T-cell (primary cell): ENCODE measurements at regions not wholly inside any gene's neighbourhood (a gene's known extent, or its start where the extent isn't known, plus 50 kb on each side); places are given as distances from the start of the nearest gene placed in this dataset.
"Not testable (repeated sequence)": the region's sequence is repeated elsewhere in the genome, so short reads cannot be mapped to it uniquely, and the experiment has no call there.

Source experiments
- ATAC-seq, 4 experiments: fragments of 200-7000 bp in 3 of 4; fragments of 150-1000 bp in 1 of 4; cut with Tn5 transposase; replicated peaks in 1 of 4; 1 replicate in 3 of 4; 2 replicates in 1 of 4; pipeline ENCODE4 v1.10.0; 2021; ENCODE audit warnings: moderate library complexity in 3 of 4, mild to moderate bottlenecking in 2 of 4, moderate number of reproducible peaks in 1 of 4
- CTCF ChIA-PET, 2 donors: fragments of 300-600 bp; sonication (Branson Sonifier 250); formaldehyde crosslinking; loops; one replicate each; lab custom pipeline; 2022; ENCODE audit warnings: antibody characterized with exemption in 2 of 2; lab: Charles Lee
- POLR2A ChIA-PET, 2 donors: fragments of 300-600 bp; sonication (Branson Sonifier 250); formaldehyde crosslinking; loops; one replicate each; lab custom pipeline; 2022; ENCODE audit warnings: antibody characterized with exemption in 2 of 2; lab: Charles Lee
- DNase-seq, 35 experiments: peaks; one replicate each; pipeline versions ENCODE4 v3.0.0 to v3.0.0-alpha.2; 2013 to 2023
- H3K27ac ChIP-seq: one replicate; pipeline ENCODE4 v1.5.1; 2013; ENCODE audit warnings: low read length
- H3K27me3 ChIP-seq, 2 experiments: replicated peaks in 1 of 2; 1 replicate in 1 of 2; 2 replicates in 1 of 2; pipeline versions ENCODE4 v1.6.1 to v1.7.0; 2013; ENCODE audit warnings: low read length in 1 of 2, mixed read lengths in 1 of 2; ENCODE audit not compliant: control insufficient read depth in 2 of 2, insufficient read depth in 2 of 2; ENCODE audit errors: extremely low read depth in 1 of 2
- H3K36me3 ChIP-seq, 2 donors: 1 replicate in 1 of 2; 2 replicates in 1 of 2; pipeline versions ENCODE4 v1.6.1 to v1.7.0; 2013; ENCODE audit warnings: low read length in 1 of 2; ENCODE audit not compliant: control insufficient read depth in 2 of 2, insufficient read depth in 1 of 2; ENCODE audit errors: extremely low read depth in 1 of 2
- H3K4me1 ChIP-seq, 2 experiments: 1 replicate in 1 of 2; 2 replicates in 1 of 2; pipeline versions ENCODE4 v1.6.1 to v1.7.0; 2013; ENCODE audit warnings: low read length in 2 of 2, mixed read lengths in 1 of 2; ENCODE audit not compliant: insufficient read depth in 2 of 2, control insufficient read depth in 1 of 2; ENCODE audit errors: extremely low read depth in 1 of 2
- H3K4me3 ChIP-seq, 2 donors: 1 replicate in 1 of 2; 2 replicates in 1 of 2; pipeline versions ENCODE4 v1.5.1 to v1.7.0; 2013; ENCODE audit warnings: mild to moderate bottlenecking in 2 of 2, low read length in 1 of 2, moderate library complexity in 1 of 2; ENCODE audit not compliant: control insufficient read depth in 1 of 2; ENCODE audit errors: extremely low read depth in 1 of 2
- H3K9me3 ChIP-seq: 2 replicates; pipeline ENCODE4 v1.7.0; 2013
- H3K27ac Mint-ChIP-seq, 2 donors: one replicate each; pipeline ENCODE4 v1.8.0; 2020 to 2021; ENCODE audit warnings: mild to moderate bottlenecking in 2 of 2, mixed read lengths in 2 of 2
- H3K27me3 Mint-ChIP-seq, 2 donors: one replicate each; pipeline ENCODE4 v1.8.0; 2021 to 2022; ENCODE audit warnings: mixed read lengths in 2 of 2
- H3K36me3 Mint-ChIP-seq: one replicate; pipeline ENCODE4 v1.8.0; 2021; ENCODE audit warnings: mixed read lengths
- H3K4me1 Mint-ChIP-seq, 3 donors: one replicate each; pipeline ENCODE4 v1.8.0; 2020 to 2022; ENCODE audit warnings: mixed read lengths in 3 of 3, mild to moderate bottlenecking in 1 of 3
- H3K4me3 Mint-ChIP-seq, 3 donors: one replicate each; pipeline ENCODE4 v1.8.0; 2020 to 2022; ENCODE audit warnings: mild to moderate bottlenecking in 3 of 3, mixed read lengths in 3 of 3, moderate library complexity in 3 of 3
- H3K9me3 Mint-ChIP-seq, 3 donors: one replicate each; pipeline ENCODE4 v1.8.0; 2020 to 2022; ENCODE audit warnings: mixed read lengths in 3 of 3
- WGBS: methylation state at CpG from one replicate; pipeline ENCODE4 v1.1.5; 2013; ENCODE audit warnings: missing lambda C conversion rate; ENCODE audit not compliant: insufficient coverage; 5-methylcytosine and 5-hydroxymethylcytosine counted together

- H3K36me3 ChIP-seq = no peaks in the 10 kb centered on the region
- ChIA-PET POLR2A (interaction anchor here in 1 of 2 donors (0.5 to 0.9 kb wide), 3 partner anchors 58 to 400 kb away, joined by 3 to 8 read pairs (median 3); no protein-coding TSS in a partner anchor), CTCF (interaction anchor here (0.5 to 1.8 kb wide), 13 partner anchors 10 to 1732 kb away, joined by 3 to 7 read pairs (median 3); no protein-coding TSS in a partner anchor)
- H3K4me3 Mint-ChIP-seq = no peak overlapping the region
- no peak overlapping the region for H3K4me3 ChIP-seq
- peaks cover 0 to 10% of the 10 kb centered on the region in 2 donors for H3K27me3 Mint-ChIP-seq
- no peaks in the 10 kb centered on the region for H3K4me1 Mint-ChIP-seq
- DNase-seq = peak in 13 of 35 experiments; percentile 2 to 56 (median 11)
- no peaks in the 10 kb centered on the region for H3K36me3 Mint-ChIP-seq
- peak in 3 of 4 experiments; percentile 32 to 51 (median 42) for ATAC-seq
- H3K27ac Mint-ChIP-seq = no peak overlapping the region
- no peaks in the 10 kb centered on the region for H3K27me3 ChIP-seq
- no peaks in the 10 kb centered on the region for H3K9me3 Mint-ChIP-seq
- H3K4me1 ChIP-seq = no peaks in the 10 kb centered on the region
- no peaks in the 10 kb centered on the region for H3K9me3 ChIP-seq
- no peak overlapping the region for H3K27ac ChIP-seq
- 63% methylated on average over 7 of the region's 8 CpGs for WGBS
Observed at GRCh38 chr9:71285191-71285656, 163.8 kb upstream of the TRPM3 start.

- H3K4me3 Mint-ChIP-seq, H3K4me1 ChIP-seq, H3K36me3 Mint-ChIP-seq, H3K36me3 ChIP-seq, H3K4me3 ChIP-seq, H3K27me3 Mint-ChIP-seq, H3K9me3 ChIP-seq, H3K27me3 ChIP-seq, ATAC-seq, H3K27ac Mint-ChIP-seq, DNase-seq, H3K4me1 Mint-ChIP-seq, POLR2A ChIA-PET, H3K9me3 Mint-ChIP-seq, H3K27ac ChIP-seq, CTCF ChIA-PET: not testable (repeated sequence)
- WGBS = 43% methylated on average over 1 of the region's 2 CpGs
Observed at GRCh38 chr9:71282116-71282515, 160.7 kb upstream of the TRPM3 start.

- H3K4me1 Mint-ChIP-seq = no peaks in the 10 kb centered on the region
- ATAC-seq (no peak), DNase-seq (no peak)
- no peaks in the 10 kb centered on the region for H3K36me3 ChIP-seq
- CTCF ChIA-PET = no interaction called here
- 94% methylated on average over 5 of the region's 7 CpGs for WGBS
- peaks cover 0 to 5% of the 10 kb centered on the region in 2 experiments for H3K27me3 ChIP-seq
- H3K27ac ChIP-seq = no peak overlapping the region
- no peak overlapping the region for H3K27ac Mint-ChIP-seq
- no peak overlapping the region for H3K4me3 Mint-ChIP-seq
- peaks cover 9 to 13% of the 10 kb centered on the region in 2 donors for H3K27me3 Mint-ChIP-seq
- H3K9me3 Mint-ChIP-seq = no peaks in the 10 kb centered on the region
- POLR2A ChIA-PET = no interaction called here
- H3K4me1 ChIP-seq = no peaks in the 10 kb centered on the region
- no peak overlapping the region for H3K4me3 ChIP-seq
- H3K36me3 Mint-ChIP-seq = no peaks in the 10 kb centered on the region
- H3K9me3 ChIP-seq = no peaks in the 10 kb centered on the region
Observed at GRCh38 chr9:71279151-71279739, 157.8 kb upstream of the TRPM3 start.

- Histone ChIP-seq H3K27me3 (no peaks in the 10 kb centered on the region), H3K9me3 (no peaks in the 10 kb centered on the region), H3K36me3 (no peaks in the 10 kb centered on the region), H3K4me3 (no peak overlapping the region), H3K27ac (no peak overlapping the region), H3K4me1 (no peaks in the 10 kb centered on the region)
- H3K4me1 Mint-ChIP-seq = no peaks in the 10 kb centered on the region
- H3K27ac Mint-ChIP-seq = no peak overlapping the region
- no peaks in the 10 kb centered on the region for H3K9me3 Mint-ChIP-seq
- ATAC-seq = no peak
- 100% methylated on average over 1 of the region's 3 CpGs for WGBS
- H3K27me3 Mint-ChIP-seq = peaks cover 5 to 17% of the 10 kb centered on the region in 2 donors
- CTCF ChIA-PET = no interaction called here
- H3K4me3 Mint-ChIP-seq = no peak overlapping the region
- no peaks in the 10 kb centered on the region for H3K36me3 Mint-ChIP-seq
- POLR2A ChIA-PET = no interaction called here
- DNase-seq = no peak
Observed at GRCh38 chr9:71273613-71274012, 152.2 kb upstream of the TRPM3 start.

- no peak for ATAC-seq
- Mint-ChIP-seq H3K4me1 (no peaks in the 10 kb centered on the region), H3K36me3 (no peaks in the 10 kb centered on the region), H3K27me3 (peaks cover 10 to 13% of the 10 kb centered on the region in 2 donors), H3K4me3 (no peak overlapping the region), H3K27ac (no peak overlapping the region), H3K9me3 (no peaks in the 10 kb centered on the region)
- H3K27me3 ChIP-seq = no peaks in the 10 kb centered on the region
- no peak overlapping the region for H3K27ac ChIP-seq
- POLR2A ChIA-PET = no interaction called here
- no peak overlapping the region for H3K4me3 ChIP-seq
- no peaks in the 10 kb centered on the region for H3K9me3 ChIP-seq
- H3K36me3 ChIP-seq = no peaks in the 10 kb centered on the region
- no peak for DNase-seq
- no peaks in the 10 kb centered on the region for H3K4me1 ChIP-seq
- 60% methylated on average over 1 of the region's 5 CpGs for WGBS
- CTCF ChIA-PET = interaction anchor here in 1 of 2 donors (0.7 kb wide), 1 partner anchor 13 kb away, joined by 3 read pairs; no protein-coding TSS in a partner anchor
Observed at GRCh38 chr9:71271602-71272001, 150.2 kb upstream of the TRPM3 start.

- no peak overlapping the region for H3K4me3 ChIP-seq
- CTCF ChIA-PET = no interaction called here
- Mint-ChIP-seq H3K4me3 (no peak overlapping the region), H3K36me3 (no peaks in the 10 kb centered on the region), H3K4me1 (no peaks in the 10 kb centered on the region), H3K27me3 (peaks cover 6 to 12% of the 10 kb centered on the region in 2 donors), H3K27ac (no peak overlapping the region), H3K9me3 (no peaks in the 10 kb centered on the region)
- POLR2A ChIA-PET = no interaction called here
- DNase-seq (no peak), ATAC-seq (no peak)
- no peaks in the 10 kb centered on the region for H3K4me1 ChIP-seq
- no peaks in the 10 kb centered on the region for H3K27me3 ChIP-seq
- H3K27ac ChIP-seq = no peak overlapping the region
- H3K9me3 ChIP-seq = no peaks in the 10 kb centered on the region
- H3K36me3 ChIP-seq = no peaks in the 10 kb centered on the region
Observed at GRCh38 chr9:71270554-71270953, 149.1 kb upstream of the TRPM3 start.
